GM12891 (cell line): ENCODE measurements at regions not wholly inside any gene's neighbourhood (a gene's known extent, or its start where the extent isn't known, plus 50 kb on each side); places are given as distances from the start of the nearest gene placed in this dataset.

ENCODE experiments used
- DNase-seq: peaks from one replicate; pipeline ENCODE4 v3.0.0; 2011; ENCODE audit warnings: low spot score; ENCODE audit not compliant: insufficient read length
- FAIRE-seq: peaks from 2 replicates; lab custom pipeline; 2011; peaks lifted over from hg19 to GRCh38; lab: Jason Lieb, UNC
- PAX5 ChIP-seq: IDR thresholded peaks from 2 replicates; pipeline ENCODE4 v1.6.1; 2011; ENCODE audit warnings: low read length, moderate library complexity, mild to moderate bottlenecking; ENCODE audit not compliant: insufficient read depth, severe bottlenecking
- POLR2A ChIP-seq: IDR thresholded peaks from 2 replicates; pipeline ENCODE4 v1.6.1; 2011; ENCODE audit warnings: low read depth, low read length, control low read depth
- POLR2AphosphoS5 ChIP-seq: IDR thresholded peaks from 2 replicates; pipeline ENCODE4 v1.6.1; 2011; ENCODE audit warnings: low read depth, low read length, control low read depth
- POU2F2 ChIP-seq: IDR thresholded peaks from 2 replicates; pipeline ENCODE4 v1.6.1; 2011; ENCODE audit warnings: low read depth, mild to moderate bottlenecking, control low read depth, low read length, moderate library complexity
- SPI1 ChIP-seq: IDR thresholded peaks from 2 replicates; pipeline ENCODE4 v1.6.1; 2011; ENCODE audit warnings: low read depth, low read length, control low read depth
- TAF1 ChIP-seq: IDR thresholded peaks from 2 replicates; pipeline ENCODE4 v1.6.1; 2011; ENCODE audit warnings: low read depth, low read length, control low read depth

- TF ChIP-seq TAF1 (no peak), POU2F2 (no peak), POLR2AphosphoS5 (no peak), PAX5 (no peak), POLR2A (no peak), SPI1 (no peak)
Observed at GRCh38 chr9:100919506-100919905, 109.0 kb upstream of the PLPPR1 start.

GRCh38 chr9:100926366-100926765 is 102.2 kb upstream of the PLPPR1 start:
- TF ChIP-seq POLR2A (no peak), PAX5 (no peak), POLR2AphosphoS5 (no peak), SPI1 (no peak)
- DNase-seq (no peak), FAIRE-seq (no peak)

More at GRCh38 chr9:100919506-100919905, 109.0 kb upstream of the PLPPR1 start:
- FAIRE-seq (no peak), DNase-seq (no peak)

- no peak for TF ChIP-seq POU2F2
- no peak for TF ChIP-seq PAX5
- TF ChIP-seq POLR2AphosphoS5, result no peak
- TF ChIP-seq TAF1, result no peak
- TF ChIP-seq POLR2A, result no peak
- TF ChIP-seq SPI1, result no peak
- FAIRE-seq (no peak), DNase-seq (no peak)
Observed at GRCh38 chr9:100927763-100928162, 100.8 kb upstream of the PLPPR1 start.

GRCh38 chr9:100933656-100934055 is 94.9 kb upstream of the PLPPR1 start:
- DNase-seq, result no peak
- FAIRE-seq, result no peak
- no peak for TF ChIP-seq PAX5
- TF ChIP-seq TAF1, result no peak
- no peak for TF ChIP-seq POLR2AphosphoS5
- TF ChIP-seq SPI1, result no peak
- no peak for TF ChIP-seq POLR2A
- no peak for TF ChIP-seq POU2F2

GRCh38 chr9:100937382-100937781 is 91.1 kb upstream of the PLPPR1 start:
- no peak for TF ChIP-seq POLR2A
- no peak for TF ChIP-seq POLR2AphosphoS5
- no peak for TF ChIP-seq SPI1
- TF ChIP-seq POU2F2, result no peak
- TF ChIP-seq PAX5, result no peak
- TF ChIP-seq TAF1, result no peak
- no peak for FAIRE-seq
- DNase-seq, result no peak

- FAIRE-seq, result no peak
- no peak for DNase-seq
- TF ChIP-seq PAX5 (no peak), TAF1 (no peak), POLR2AphosphoS5 (no peak), POLR2A (no peak), SPI1 (no peak), POU2F2 (no peak)
Observed at GRCh38 chr9:100938507-100938906, 90.0 kb upstream of the PLPPR1 start.

- DNase-seq (no peak), FAIRE-seq (no peak)
- TF ChIP-seq POLR2AphosphoS5, result no peak
- no peak for TF ChIP-seq POU2F2
- TF ChIP-seq SPI1, result no peak
- TF ChIP-seq PAX5, result no peak
- TF ChIP-seq TAF1, result no peak
- no peak for TF ChIP-seq POLR2A
Observed at GRCh38 chr9:100939636-100940035, 88.9 kb upstream of the PLPPR1 start.

- DNase-seq (no peak), FAIRE-seq (no peak)
- TF ChIP-seq TAF1, result no peak
- no peak for TF ChIP-seq POLR2AphosphoS5
- no peak for TF ChIP-seq POU2F2
- no peak for TF ChIP-seq SPI1
Observed at GRCh38 chr9:100959226-100959625, 69.3 kb upstream of the PLPPR1 start.
